GM12878 (cell line): ENCODE measurements at regions not wholly inside any gene's neighbourhood (a gene's known extent, or its start where the extent isn't known, plus 50 kb on each side); places are given as distances from the start of the nearest gene placed in this dataset.

ENCODE experiments used
- ATAC-seq: fragments of 200-7000 bp; cut with Tn5 transposase; 3 replicates; pipeline ENCODE4 v1.9.1; 2020; ENCODE audit warnings: mild to moderate bottlenecking, moderate library complexity
- BruUV-seq: library from RNA; stranded (reverse); fragments of 400-500 nt; replicated peaks from 2 replicates; lab custom pipeline; 2021; lab: Mats Ljungman, UMichigan
- CTCF ChIA-PET: fragments of 300-600 bp; sonication (Branson Sonifier 250); formaldehyde crosslinking; extraction: SDS; loops from one replicate; lab custom pipeline; 2021; ENCODE audit warnings: inconsistent platforms; lab: Yijun Ruan, JAX
- POLR2A ChIA-PET: fragments of 350-600 bp; formaldehyde crosslinking; extraction: SDS; loops from one replicate; lab custom pipeline; 2021; ENCODE audit warnings: inconsistent platforms; lab: Charles Lee
- RAD21 ChIA-PET: fragments of 300-600 bp; sonication (Branson Sonifier 250); formaldehyde crosslinking; loops from one replicate; lab custom pipeline; 2023; ENCODE audit warnings: antibody characterized with exemption; ENCODE audit not compliant: unreplicated experiment; lab: Charles Lee
- SMC1A ChIA-PET: fragments of 300-600 bp; sonication (Branson Sonifier 250); formaldehyde crosslinking; loops from one replicate; lab custom pipeline; 2023; ENCODE audit not compliant: unreplicated experiment, uncharacterized antibody; lab: Charles Lee
- DNase-seq: peaks from one replicate; pipeline ENCODE4 v3.0.0-alpha.2; 2011; ENCODE audit warnings: low read depth, low spot score
- FAIRE-seq: peaks from 3 replicates; lab custom pipeline; 2011; peaks lifted over from hg19 to GRCh38; lab: Jason Lieb, UNC
- H2AFZ ChIP-seq: 2 replicates; pipeline ENCODE4 v1.6.0; 2011; ENCODE audit warnings: low read depth, low read length, control low read depth; ENCODE audit not compliant: control insufficient read depth
- H3K27ac ChIP-seq: 2 replicates; pipeline ENCODE4 v1.5.1; 2011; ENCODE audit warnings: control low read depth; ENCODE audit not compliant: control insufficient read depth, insufficient read depth
- H3K27me3 ChIP-seq, 2 experiments: replicated peaks in 1 of 2; 2 replicates each; pipeline versions ENCODE4 v1.6.0 to v1.6.1; 2011; ENCODE audit warnings: low read length in 1 of 2; ENCODE audit not compliant: control insufficient read depth in 2 of 2, insufficient read depth in 2 of 2
- H3K36me3 ChIP-seq, 2 experiments: 2 replicates each; pipeline ENCODE4 v1.5.1; 2011; ENCODE audit warnings: low read length in 1 of 2; ENCODE audit not compliant: control insufficient read depth in 2 of 2, insufficient read depth in 2 of 2
- H3K4me1 ChIP-seq: 2 replicates; pipeline ENCODE4 v1.6.1; 2011; ENCODE audit warnings: mild to moderate bottlenecking, low read length, moderate library complexity, mixed read lengths; ENCODE audit not compliant: control insufficient read depth, insufficient read depth
- H3K4me2 ChIP-seq: 2 replicates; pipeline ENCODE4 v1.6.0; 2011; ENCODE audit warnings: control low read depth; ENCODE audit not compliant: control insufficient read depth, insufficient read depth
- H3K4me3 ChIP-seq: fragments of 200-600 bp; sonication (generic); 2 replicates; pipeline ENCODE4 v1.5.1; 2016
- H3K79me2 ChIP-seq: 2 replicates; pipeline ENCODE4 v1.6.0; 2011; ENCODE audit warnings: low read length; ENCODE audit not compliant: control insufficient read depth, insufficient read depth
- H3K9ac ChIP-seq: 2 replicates; pipeline ENCODE4 v1.8.0; 2011; ENCODE audit warnings: low read length, control low read depth, mixed read lengths; ENCODE audit not compliant: control insufficient read depth, insufficient read depth
- H3K9me3 ChIP-seq: replicated peaks from 3 replicates; pipeline ENCODE4 v1.5.1; 2011; ENCODE audit warnings: mild to moderate bottlenecking, low read length; ENCODE audit not compliant: control insufficient read depth, insufficient read depth
- H4K20me1 ChIP-seq: 2 replicates; pipeline ENCODE4 v1.6.0; 2011; ENCODE audit not compliant: control insufficient read depth, insufficient read depth
- ATF7 ChIP-seq: fragments of 450-650 bp; IDR thresholded peaks from 2 replicates; pipeline ENCODE4 v1.6.1; 2016; ENCODE audit warnings: low read depth, mild to moderate bottlenecking
- BMI1 ChIP-seq: fragments of 450-650 bp; IDR thresholded peaks from 2 replicates; pipeline ENCODE4 v1.6.1; 2016; ENCODE audit warnings: mild to moderate bottlenecking, moderate library complexity, borderline replicate concordance
- CEBPB ChIP-seq, 2 experiments: fragments of 150-350 bp in 1 of 2; IDR thresholded peaks; 2 replicates each; pipeline ENCODE4 v1.6.1; 2012 to 2014; ENCODE audit warnings: low read depth in 2 of 2, low read length in 2 of 2, borderline replicate concordance in 1 of 2, inconsistent platforms in 1 of 2
- CHD4 ChIP-seq: fragments of 200-600 bp; sonication (generic); IDR thresholded peaks from 2 replicates; pipeline ENCODE4 v1.6.1; 2016; ENCODE audit warnings: mild to moderate bottlenecking
- HDAC2 ChIP-seq: fragments of 200-600 bp; sonication (generic); IDR thresholded peaks from 2 replicates; pipeline ENCODE4 v1.6.1; 2017
- IKZF1 ChIP-seq: fragments of 450-650 bp; conservative IDR thresholded peaks from 2 replicates; pipeline ENCODE4 v1.6.1; 2017; ENCODE audit warnings: antibody characterized with exemption, mild to moderate bottlenecking
- PAX5 ChIP-seq: IDR thresholded peaks from 2 replicates; pipeline ENCODE4 v1.6.1; 2011; ENCODE audit warnings: low read depth, low read length, borderline replicate concordance
- RELA ChIP-seq: fragments of 450-650 bp; IDR thresholded peaks from 2 replicates; pipeline ENCODE4 v1.8.0; 2014; ENCODE audit warnings: borderline replicate concordance; ENCODE audit not compliant: partially characterized antibody
- in situ Hi-C: fragments of 300-500 bp; cut with MboI; formaldehyde crosslinking; loops from 9 replicates; pipeline ENCODE4 v1.14.3; 2018; ENCODE audit warnings: mixed read lengths
- intact Hi-C: fragments of 100-400 bp; cut with micrococcal nuclease; formaldehyde crosslinking; loops from one replicate; pipeline ENCODE4 v1.14.2; 2022; ENCODE audit not compliant: unreplicated experiment
- TF ChIP-seq, protein P1 (sequence below): fragments of 450-650 bp; IDR thresholded peaks from 2 replicates; pipeline ENCODE4 v1.6.1; 2017; ENCODE audit warnings: low read depth, mild to moderate bottlenecking, moderate library complexity
- TF ChIP-seq, protein P2 (sequence below): fragments of 150-350 bp; IDR thresholded peaks from 2 replicates; pipeline ENCODE4 v1.6.1; 2014; ENCODE audit warnings: mild to moderate bottlenecking, low read depth, low read length
- TF ChIP-seq, protein P3 (sequence below): IDR thresholded peaks from 2 replicates; pipeline ENCODE4 v1.6.1; 2011; ENCODE audit warnings: borderline replicate concordance, low read depth, mild to moderate bottlenecking, moderate library complexity, low read length; ENCODE audit not compliant: insufficient read depth, poor library complexity, severe bottlenecking
- TF ChIP-seq, protein P4 (sequence below): fragments of 450-650 bp; IDR thresholded peaks from 2 replicates; pipeline ENCODE4 v1.6.1; 2018; ENCODE audit warnings: borderline replicate concordance, mild to moderate bottlenecking; ENCODE audit not compliant: partially characterized antibody
- TF ChIP-seq, protein P5 (sequence below): fragments of 450-650 bp; formaldehyde crosslinking; IDR thresholded peaks from 2 replicates; pipeline ENCODE4 v1.4.0; 2022; ENCODE audit warnings: mild to moderate bottlenecking, moderate library complexity

DNA sequence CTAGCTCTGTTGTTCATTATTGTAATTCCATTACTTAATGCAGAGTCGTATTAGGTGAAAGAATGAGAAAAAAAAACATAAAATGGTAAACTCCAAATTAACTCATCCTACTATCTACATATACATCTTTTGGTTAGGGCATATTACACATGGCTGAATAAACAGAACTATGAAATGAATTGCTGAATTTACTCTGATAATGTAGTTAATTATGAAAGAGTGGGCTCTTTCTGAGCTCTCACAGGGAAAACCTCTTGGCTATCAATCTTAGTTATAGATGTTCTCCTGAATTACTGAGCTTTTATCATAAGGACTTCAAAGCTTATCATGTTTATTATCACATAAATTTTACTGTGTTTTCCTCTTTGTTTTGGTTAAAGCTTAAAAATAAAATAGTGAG is 798.5 kb upstream of the MDGA2 start (continued):
- TF ChIP-seq PAX5: no peak
- no peak for TF ChIP-seq HDAC2
- no peak for TF ChIP-seq IKZF1

DNA sequence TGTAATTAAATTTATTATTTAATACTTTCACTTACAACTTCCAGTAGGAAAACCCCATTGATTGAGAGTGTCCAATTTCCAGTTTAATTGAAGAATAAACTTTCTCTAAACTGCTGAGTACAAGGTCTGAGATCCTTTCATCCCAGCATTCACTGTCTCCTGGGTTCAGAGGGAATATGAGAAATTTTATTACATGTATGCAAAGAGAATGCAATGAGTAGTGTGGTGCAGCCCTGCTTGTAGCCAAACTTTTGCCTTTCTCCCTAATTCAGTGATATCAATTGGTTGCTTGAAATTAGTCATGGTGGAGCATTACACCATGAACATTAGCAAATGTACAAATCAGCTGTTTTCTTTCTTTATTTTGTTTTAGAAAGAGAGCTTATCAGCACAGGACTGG is 780.6 kb upstream of the MDGA2 start:
- Histone ChIP-seq H3K27ac (no peak overlapping the region), H3K79me2 (no peaks in the 10 kb centered on the region), H3K27me3 (no peaks in the 10 kb centered on the region), H3K4me3 (no peak overlapping the region), H3K9ac (no peak overlapping the region), H3K4me2 (no peak overlapping the region), H3K36me3 (no peaks in the 10 kb centered on the region), H3K4me1 (no peaks in the 10 kb centered on the region), H4K20me1 (no peaks in the 10 kb centered on the region), H2AFZ (no peak overlapping the region), H3K9me3 (no peaks in the 10 kb centered on the region)
- RAD21 ChIA-PET: no interaction called here
- DNase-seq (no peak), FAIRE-seq (no peak), ATAC-seq (no peak)
- no TSS peak for BruUV-seq
- POLR2A ChIA-PET: no interaction called here
- in situ Hi-C loops: no loop called here
- intact Hi-C loops: no loop called here
- CTCF ChIA-PET: no interaction called here
- SMC1A ChIA-PET: no interaction called here
- TF ChIP-seq ATF7 (no peak), IKZF1 (no peak), BMI1 (no peak), RELA (no peak), CEBPB (IDR thresholded peaks at IDR 0.05; ENCODE audit: borderline replicate concordance in 1 of 2, low read depth in 2 of 2, low read length in 2 of 2) (no peak), CHD4 (no peak)
- TF ChIP-seq, protein P1, sequence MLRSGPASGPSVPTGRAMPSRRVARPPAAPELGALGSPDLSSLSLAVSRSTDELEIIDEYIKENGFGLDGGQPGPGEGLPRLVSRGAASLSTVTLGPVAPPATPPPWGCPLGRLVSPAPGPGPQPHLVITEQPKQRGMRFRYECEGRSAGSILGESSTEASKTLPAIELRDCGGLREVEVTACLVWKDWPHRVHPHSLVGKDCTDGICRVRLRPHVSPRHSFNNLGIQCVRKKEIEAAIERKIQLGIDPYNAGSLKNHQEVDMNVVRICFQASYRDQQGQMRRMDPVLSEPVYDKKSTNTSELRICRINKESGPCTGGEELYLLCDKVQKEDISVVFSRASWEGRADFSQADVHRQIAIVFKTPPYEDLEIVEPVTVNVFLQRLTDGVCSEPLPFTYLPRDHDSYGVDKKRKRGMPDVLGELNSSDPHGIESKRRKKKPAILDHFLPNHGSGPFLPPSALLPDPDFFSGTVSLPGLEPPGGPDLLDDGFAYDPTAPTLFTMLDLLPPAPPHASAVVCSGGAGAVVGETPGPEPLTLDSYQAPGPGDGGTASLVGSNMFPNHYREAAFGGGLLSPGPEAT: no peak
- TF ChIP-seq, protein P2, sequence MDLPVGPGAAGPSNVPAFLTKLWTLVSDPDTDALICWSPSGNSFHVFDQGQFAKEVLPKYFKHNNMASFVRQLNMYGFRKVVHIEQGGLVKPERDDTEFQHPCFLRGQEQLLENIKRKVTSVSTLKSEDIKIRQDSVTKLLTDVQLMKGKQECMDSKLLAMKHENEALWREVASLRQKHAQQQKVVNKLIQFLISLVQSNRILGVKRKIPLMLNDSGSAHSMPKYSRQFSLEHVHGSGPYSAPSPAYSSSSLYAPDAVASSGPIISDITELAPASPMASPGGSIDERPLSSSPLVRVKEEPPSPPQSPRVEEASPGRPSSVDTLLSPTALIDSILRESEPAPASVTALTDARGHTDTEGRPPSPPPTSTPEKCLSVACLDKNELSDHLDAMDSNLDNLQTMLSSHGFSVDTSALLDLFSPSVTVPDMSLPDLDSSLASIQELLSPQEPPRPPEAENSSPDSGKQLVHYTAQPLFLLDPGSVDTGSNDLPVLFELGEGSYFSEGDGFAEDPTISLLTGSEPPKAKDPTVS: no peak
- TF ChIP-seq, protein P3, sequence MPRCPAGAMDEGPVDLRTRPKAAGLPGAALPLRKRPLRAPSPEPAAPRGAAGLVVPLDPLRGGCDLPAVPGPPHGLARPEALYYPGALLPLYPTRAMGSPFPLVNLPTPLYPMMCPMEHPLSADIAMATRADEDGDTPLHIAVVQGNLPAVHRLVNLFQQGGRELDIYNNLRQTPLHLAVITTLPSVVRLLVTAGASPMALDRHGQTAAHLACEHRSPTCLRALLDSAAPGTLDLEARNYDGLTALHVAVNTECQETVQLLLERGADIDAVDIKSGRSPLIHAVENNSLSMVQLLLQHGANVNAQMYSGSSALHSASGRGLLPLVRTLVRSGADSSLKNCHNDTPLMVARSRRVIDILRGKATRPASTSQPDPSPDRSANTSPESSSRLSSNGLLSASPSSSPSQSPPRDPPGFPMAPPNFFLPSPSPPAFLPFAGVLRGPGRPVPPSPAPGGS: no peak
- TF ChIP-seq, protein P4, sequence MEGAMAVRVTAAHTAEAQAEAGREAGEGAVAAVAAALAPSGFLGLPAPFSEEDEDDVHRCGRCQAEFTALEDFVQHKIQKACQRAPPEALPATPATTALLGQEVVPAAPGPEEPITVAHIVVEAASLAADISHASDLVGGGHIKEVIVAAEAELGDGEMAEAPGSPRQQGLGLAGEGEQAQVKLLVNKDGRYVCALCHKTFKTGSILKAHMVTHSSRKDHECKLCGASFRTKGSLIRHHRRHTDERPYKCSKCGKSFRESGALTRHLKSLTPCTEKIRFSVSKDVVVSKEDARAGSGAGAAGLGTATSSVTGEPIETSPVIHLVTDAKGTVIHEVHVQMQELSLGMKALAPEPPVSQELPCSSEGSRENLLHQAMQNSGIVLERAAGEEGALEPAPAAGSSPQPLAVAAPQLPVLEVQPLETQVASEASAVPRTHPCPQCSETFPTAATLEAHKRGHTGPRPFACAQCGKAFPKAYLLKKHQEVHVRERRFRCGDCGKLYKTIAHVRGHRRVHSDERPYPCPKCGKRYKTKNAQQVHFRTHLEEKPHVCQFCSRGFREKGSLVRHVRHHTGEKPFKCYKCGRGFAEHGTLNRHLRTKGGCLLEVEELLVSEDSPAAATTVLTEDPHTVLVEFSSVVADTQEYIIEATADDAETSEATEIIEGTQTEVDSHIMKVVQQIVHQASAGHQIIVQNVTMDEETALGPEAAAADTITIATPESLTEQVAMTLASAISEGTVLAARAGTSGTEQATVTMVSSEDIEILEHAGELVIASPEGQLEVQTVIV: no peak
- TF ChIP-seq, protein P5, sequence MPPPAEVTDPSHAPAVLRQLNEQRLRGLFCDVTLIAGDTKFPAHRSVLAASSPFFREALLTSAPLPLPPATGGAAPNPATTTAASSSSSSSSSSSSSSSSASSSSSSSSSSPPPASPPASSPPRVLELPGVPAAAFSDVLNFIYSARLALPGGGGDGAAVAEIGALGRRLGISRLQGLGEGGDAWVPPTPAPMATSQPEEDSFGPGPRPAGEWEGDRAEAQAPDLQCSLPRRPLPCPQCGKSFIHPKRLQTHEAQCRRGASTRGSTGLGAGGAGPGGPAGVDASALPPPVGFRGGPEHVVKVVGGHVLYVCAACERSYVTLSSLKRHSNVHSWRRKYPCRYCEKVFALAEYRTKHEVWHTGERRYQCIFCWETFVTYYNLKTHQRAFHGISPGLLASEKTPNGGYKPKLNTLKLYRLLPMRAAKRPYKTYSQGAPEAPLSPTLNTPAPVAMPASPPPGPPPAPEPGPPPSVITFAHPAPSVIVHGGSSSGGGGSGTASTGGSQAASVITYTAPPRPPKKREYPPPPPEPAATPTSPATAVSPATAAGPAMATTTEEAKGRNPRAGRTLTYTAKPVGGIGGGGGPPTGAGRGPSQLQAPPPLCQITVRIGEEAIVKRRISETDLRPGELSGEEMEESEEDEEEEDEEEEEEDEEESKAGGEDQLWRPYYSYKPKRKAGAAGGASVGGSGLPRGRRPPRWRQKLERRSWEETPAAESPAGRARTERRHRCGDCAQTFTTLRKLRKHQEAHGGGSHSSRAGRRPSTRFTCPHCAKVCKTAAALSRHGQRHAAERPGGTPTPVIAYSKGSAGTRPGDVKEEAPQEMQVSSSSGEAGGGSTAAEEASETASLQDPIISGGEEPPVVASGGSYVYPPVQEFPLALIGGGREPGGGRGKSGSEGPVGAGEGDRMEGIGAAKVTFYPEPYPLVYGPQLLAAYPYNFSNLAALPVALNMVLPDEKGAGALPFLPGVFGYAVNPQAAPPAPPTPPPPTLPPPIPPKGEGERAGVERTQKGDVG: no peak
